DOHH2 (cell line): ENCODE measurements at regions not wholly inside any gene's neighbourhood (a gene's known extent, or its start where the extent isn't known, plus 50 kb on each side); places are given as distances from the start of the nearest gene placed in this dataset.

ENCODE experiments used
- CTCF ChIP-seq: fragments of 200-600 bp; sonication (generic); IDR thresholded peaks from one replicate; pipeline ENCODE4 v1.5.1; 2014; ENCODE audit warnings: antibody characterized with exemption, mild to moderate bottlenecking, low read depth, low read length; ENCODE audit not compliant: poor library complexity, severe bottlenecking
- EZH2phosphoT487 ChIP-seq: fragments of 200-600 bp; sonication (generic); IDR thresholded peaks from 2 replicates; pipeline ENCODE4 v1.6.1; 2017; ENCODE audit warnings: borderline replicate concordance, mild to moderate bottlenecking, antibody characterized with exemption, low read length, moderate library complexity, mixed read lengths

DNA sequence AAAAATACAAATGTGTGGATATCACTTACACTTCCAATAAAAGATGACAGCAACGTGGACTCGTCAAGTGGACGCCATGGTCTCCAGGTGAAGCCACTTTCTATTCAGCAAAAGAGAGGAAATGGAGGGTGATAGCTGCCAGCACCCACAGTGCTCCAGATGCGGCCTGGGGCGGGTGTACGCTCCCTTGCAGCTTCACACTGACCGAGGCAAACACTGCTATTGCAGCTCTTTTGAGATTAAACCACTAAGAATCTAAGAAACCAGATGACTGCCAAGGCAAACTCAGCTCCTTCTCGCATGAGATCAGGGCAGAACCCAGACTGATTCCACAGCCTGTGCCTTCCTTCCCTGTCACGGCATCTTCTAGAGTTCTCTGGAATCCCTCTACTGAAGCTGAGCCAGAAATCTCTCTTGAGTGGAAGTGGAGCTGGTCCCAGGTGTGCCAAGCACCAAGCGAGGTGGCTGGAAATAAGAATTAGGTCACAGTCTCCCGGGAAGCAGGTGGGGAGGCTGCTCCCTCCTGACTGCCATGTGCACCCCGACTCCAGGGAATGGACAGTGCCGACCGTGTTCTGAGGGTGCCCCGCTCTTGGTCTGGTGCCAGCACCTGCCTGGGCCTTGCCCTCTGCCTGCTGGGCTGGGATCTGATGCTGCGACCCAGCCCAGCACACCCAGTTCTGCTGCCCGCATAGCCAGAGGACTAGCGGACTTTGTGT is 90.1 kb upstream of the AFDN start:
- TF ChIP-seq CTCF (no peak), EZH2phosphoT487 (no peak)
